NCI-H2029 (cell line): ENCODE measurements at regions not wholly inside any gene's neighbourhood (a gene's known extent, or its start where the extent isn't known, plus 50 kb on each side); places are given as distances from the start of the nearest gene placed in this dataset.

Experiments used
- DNase-seq: peaks from one replicate; lab custom pipeline; 2025; lab: John Stamatoyannopoulos, UW

GRCh38 chr2:120992791-120993555, 257.3 kb downstream of the GLI2 start:
- no peak for DNase-seq

GRCh38 chr2:120993661-120994060, 258.0 kb downstream of the GLI2 start:
- DNase-seq, result no peak

GRCh38 chr2:120994301-120994995, 258.8 kb downstream of the GLI2 start:
- DNase-seq, result no peak

GRCh38 chr2:120995152-120995551, 259.5 kb downstream of the GLI2 start:
- no peak for DNase-seq

- no peak for DNase-seq
Observed at GRCh38 chr2:120995656-120996190, 260.1 kb downstream of the GLI2 start.

- no peak for DNase-seq
Observed at GRCh38 chr2:120999377-121000097, 263.9 kb downstream of the GLI2 start.

GRCh38 chr2:121000804-121001203, 265.1 kb downstream of the GLI2 start:
- no peak for DNase-seq

GRCh38 chr2:121001641-121002040, 266.0 kb downstream of the GLI2 start:
- no peak for DNase-seq

- no peak for DNase-seq
Observed at GRCh38 chr2:121002597-121002996, 266.9 kb downstream of the GLI2 start.

GRCh38 chr2:121003391-121003790, 267.7 kb downstream of the GLI2 start:
- DNase-seq, result no peak

GRCh38 chr2:121004359-121004758, 268.7 kb downstream of the GLI2 start:
- DNase-seq, result no peak

GRCh38 chr2:121004950-121005349, 269.3 kb downstream of the GLI2 start:
- DNase-seq, result no peak

- DNase-seq, result no peak
Observed at GRCh38 chr2:121005453-121005852, 269.8 kb downstream of the GLI2 start.

- DNase-seq, result no peak
Observed at GRCh38 chr2:121006743-121007489, 271.2 kb downstream of the GLI2 start.

GRCh38 chr2:121007490-121007853, 271.8 kb downstream of the GLI2 start:
- DNase-seq, result no peak

GRCh38 chr2:121008975-121009374, 273.3 kb downstream of the GLI2 start:
- DNase-seq, result no peak

- no peak for DNase-seq
Observed at GRCh38 chr2:121010998-121011397, 274.0 kb downstream of the TFCP2L1 start.

- DNase-seq, result no peak
Observed at GRCh38 chr2:121014876-121015275, 270.1 kb downstream of the TFCP2L1 start.

- DNase-seq, result no peak
Observed at GRCh38 chr2:121015971-121016485, 269.0 kb downstream of the TFCP2L1 start.

GRCh38 chr2:121017396-121017795, 267.6 kb downstream of the TFCP2L1 start:
- DNase-seq, result no peak

- no peak for DNase-seq
Observed at GRCh38 chr2:121018136-121019061, 266.6 kb downstream of the TFCP2L1 start.
